ENCODE measurements at regions not wholly inside any gene's neighbourhood (a gene's known extent, or its start where the extent isn't known, plus 50 kb on each side); places are given as distances from the start of the nearest gene placed in this dataset.

DNA sequence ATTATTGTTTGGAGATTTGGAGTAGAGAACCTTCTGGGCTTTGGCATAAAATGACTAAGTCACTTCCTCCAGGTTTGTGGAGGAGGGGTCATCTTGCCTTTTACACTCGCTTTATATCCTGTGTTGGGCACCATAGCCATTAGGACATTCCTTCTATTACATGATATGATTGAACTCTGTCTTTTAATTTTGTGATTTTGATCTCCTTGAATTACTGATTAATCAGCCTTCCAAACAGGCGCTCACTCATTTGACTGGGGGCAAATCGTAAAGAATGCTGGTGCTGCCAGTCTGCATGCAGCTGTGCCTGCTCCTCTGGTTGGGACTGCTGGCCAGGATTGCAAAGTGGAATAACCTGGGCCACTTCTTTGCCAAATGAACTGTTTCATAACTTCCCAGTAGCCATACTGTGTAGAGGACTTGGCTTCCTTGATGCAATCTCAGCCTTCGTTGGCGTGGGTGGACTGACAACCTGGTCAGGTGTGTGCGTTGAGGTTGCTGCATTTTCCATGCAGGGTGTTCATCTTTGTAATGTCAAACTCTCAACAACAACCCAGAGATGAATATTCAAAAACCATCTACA is 65.9 kb upstream of the RAB11FIP2 start:
- TF ChIP-seq CTCF (conservative IDR thresholded peaks at IDR 0.05; ENCODE audit: low read depth, low read length) = no peak
- no peak for TF ChIP-seq EZH2 (IDR thresholded peaks at IDR 0.05; ENCODE audit: low read length, unreplicated experiment)

All from PC-3 (cell line).